ENCODE measurements at regions not wholly inside any gene's neighbourhood (a gene's known extent, or its start where the extent isn't known, plus 50 kb on each side); places are given as distances from the start of the nearest gene placed in this dataset.

- Histone ChIP-seq H3K9me3 (no peaks in the 10 kb centered on the region), H3K36me3 (no peaks in the 10 kb centered on the region), H3K4me1 (peaks cover 0 to 6% of the 10 kb centered on the region in 2 donors), H3K4me3 (no peak overlapping the region), H3K27ac (no peak overlapping the region), H3K27me3 (no peaks in the 10 kb centered on the region)
- TF ChIP-seq CTCF (IDR thresholded peaks at IDR 0.05 in 4 of 5, conservative IDR thresholded peaks at IDR 0.05 in 1 of 5), result no peak
- no peak for TF ChIP-seq POLR2A (IDR thresholded peaks at IDR 0.05)
- no peak for DNase-seq
- no peak for ATAC-seq
- intact Hi-C loops (cut with DNase I; ENCODE audit: low total_unique reads) (no loop called here), in situ Hi-C loops (cut with MboI; ENCODE audit: low sequenced_read_pairs in 4 of 4) (no loop called here)
Observed at GRCh38 chr12:89251342-89252271, 100.7 kb downstream of the DUSP6 start.

GRCh38 chr12:89250636-89251035, 101.7 kb downstream of the DUSP6 start:
- Histone ChIP-seq H3K4me3 (no peak overlapping the region), H3K36me3 (no peaks in the 10 kb centered on the region), H3K4me1 (peaks cover 0 to 6% of the 10 kb centered on the region in 2 donors), H3K27ac (no peak overlapping the region), H3K27me3 (no peaks in the 10 kb centered on the region), H3K9me3 (no peaks in the 10 kb centered on the region)
- intact Hi-C loops (cut with DNase I; ENCODE audit: low total_unique reads) (no loop called here), in situ Hi-C loops (cut with MboI; ENCODE audit: low sequenced_read_pairs in 4 of 4) (no loop called here)
- TF ChIP-seq POLR2A (IDR thresholded peaks at IDR 0.05) (no peak), CTCF (IDR thresholded peaks at IDR 0.05 in 4 of 5, conservative IDR thresholded peaks at IDR 0.05 in 1 of 5) (no peak)
- no peak for DNase-seq
- no peak for ATAC-seq

DNA sequence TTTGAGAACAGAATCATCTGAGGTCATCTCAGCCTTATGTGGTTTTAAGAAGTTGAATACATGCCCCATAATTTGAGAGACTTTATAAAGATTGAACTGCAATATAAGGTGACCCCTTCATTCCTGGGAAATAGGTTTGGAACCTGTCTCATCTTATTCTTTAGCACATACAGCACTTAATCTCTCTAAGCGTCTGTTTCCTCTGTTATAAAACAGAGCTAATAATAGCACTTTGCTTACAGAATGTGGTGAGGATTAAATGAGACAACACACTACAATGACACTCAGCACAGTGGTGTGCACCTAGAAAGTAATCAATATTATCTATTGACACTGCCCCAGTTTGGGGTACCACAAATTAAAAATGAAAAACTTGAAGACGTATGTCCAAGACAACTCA, 102.1 kb downstream of the DUSP6 start:
- DNase-seq, result no peak
- Histone ChIP-seq H3K27ac (no peak overlapping the region), H3K4me1 (peaks cover 0 to 6% of the 10 kb centered on the region in 2 donors), H3K36me3 (no peaks in the 10 kb centered on the region), H3K9me3 (no peaks in the 10 kb centered on the region), H3K27me3 (no peaks in the 10 kb centered on the region), H3K4me3 (no peak overlapping the region)
- no peak for ATAC-seq
- intact Hi-C loops (cut with DNase I; ENCODE audit: low total_unique reads), result no loop called here
- TF ChIP-seq CTCF (IDR thresholded peaks at IDR 0.05 in 4 of 5, conservative IDR thresholded peaks at IDR 0.05 in 1 of 5) (no peak), POLR2A (IDR thresholded peaks at IDR 0.05) (no peak)
- in situ Hi-C loops (cut with MboI; ENCODE audit: low sequenced_read_pairs in 4 of 4), result no loop called here

DNA sequence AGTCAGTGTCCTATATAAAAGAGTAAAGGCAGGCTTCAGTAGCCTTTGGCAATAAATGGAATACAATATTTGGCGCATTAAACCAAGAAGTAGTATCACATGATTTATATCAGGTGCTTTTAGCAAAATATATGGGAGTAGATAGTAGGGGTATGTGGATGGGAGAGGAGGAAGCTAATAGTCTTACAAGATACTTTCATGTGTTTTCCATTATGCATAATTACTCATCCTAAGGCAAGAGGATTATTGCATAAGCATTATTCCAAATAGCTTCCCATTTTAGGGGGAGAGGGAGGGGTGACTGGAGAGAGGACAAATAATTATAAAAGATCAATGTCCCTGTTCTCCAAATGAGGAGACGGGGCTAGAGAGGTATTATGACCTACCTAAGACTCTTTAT, 104.3 kb downstream of the DUSP6 start:
- no peak for TF ChIP-seq POLR2A (IDR thresholded peaks at IDR 0.05)
- no peak for TF ChIP-seq CTCF (IDR thresholded peaks at IDR 0.05 in 4 of 5, conservative IDR thresholded peaks at IDR 0.05 in 1 of 5)
- intact Hi-C loops (cut with DNase I; ENCODE audit: low total_unique reads), result no loop called here
- Histone ChIP-seq H3K27me3 (no peaks in the 10 kb centered on the region), H3K36me3 (no peaks in the 10 kb centered on the region), H3K4me3 (no peak overlapping the region), H3K4me1 (peaks cover 0 to 6% of the 10 kb centered on the region in 2 donors), H3K9me3 (no peaks in the 10 kb centered on the region), H3K27ac (no peak overlapping the region)
- in situ Hi-C loops (cut with MboI; ENCODE audit: low sequenced_read_pairs in 4 of 4), result no loop called here
- ATAC-seq (no peak), DNase-seq (no peak)
